Muscle of leg (tissue), 3 donors: ENCODE measurements at regions not wholly inside any gene's neighbourhood (a gene's known extent, or its start where the extent isn't known, plus 50 kb on each side); places are given as distances from the start of the nearest gene placed in this dataset.

Experiments
- DNase-seq: peaks from one replicate; pipeline ENCODE4 v3.0.0; 2013
- H3K27ac ChIP-seq: one replicate; pipeline ENCODE4 v1.5.1; 2013; ENCODE audit warnings: mild to moderate bottlenecking, low read length, control low read depth
- H3K27me3 ChIP-seq: one replicate; pipeline ENCODE4 v1.6.1; 2013; ENCODE audit warnings: low read length; ENCODE audit not compliant: control insufficient read depth, insufficient read depth
- H3K36me3 ChIP-seq: one replicate; pipeline ENCODE4 v1.6.1; 2013; ENCODE audit warnings: low read length; ENCODE audit not compliant: control insufficient read depth, insufficient read depth
- H3K4me1 ChIP-seq: one replicate; pipeline ENCODE4 v1.6.1; 2013; ENCODE audit warnings: low read length; ENCODE audit not compliant: control insufficient read depth, insufficient read depth
- H3K4me3 ChIP-seq: one replicate; pipeline ENCODE4 v1.5.1; 2013; ENCODE audit warnings: low read length, control low read depth
- H3K9me3 ChIP-seq: replicated peaks from 2 replicates; pipeline ENCODE4 v1.6.1; 2013; ENCODE audit warnings: low read depth, low read length; ENCODE audit not compliant: control insufficient read depth
- WGBS: methylation state at CpG from one replicate; pipeline ENCODE4 v1.1.5; 2013; ENCODE audit warnings: missing lambda C conversion rate; ENCODE audit not compliant: insufficient coverage; 5-methylcytosine and 5-hydroxymethylcytosine counted together

DNA sequence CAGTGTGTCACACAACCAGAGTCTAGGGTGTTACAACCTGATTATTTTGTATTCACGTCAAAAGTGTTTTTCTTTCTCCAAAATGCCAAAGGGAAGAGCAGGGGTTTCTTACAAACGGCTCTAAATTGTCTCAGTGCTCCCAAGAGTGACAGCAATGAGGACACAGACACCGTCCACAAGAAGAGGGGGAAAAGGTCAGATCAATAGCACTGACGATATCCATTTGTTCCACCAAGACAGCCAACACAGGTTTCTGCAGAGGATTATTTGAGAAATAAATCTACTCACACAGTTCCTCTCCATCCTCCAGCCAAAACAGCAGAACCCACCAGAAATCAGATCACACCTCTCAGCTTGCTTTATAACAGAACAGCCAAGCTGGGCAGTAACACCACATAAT lies 193.9 kb downstream of the SEC16B start:
- H3K9me3 ChIP-seq = peaks cover 8% of the 10 kb centered on the region
- H3K4me1 ChIP-seq = peaks cover 2% of the 10 kb centered on the region
- H3K4me3 ChIP-seq = no peak overlapping the region
- DNase-seq = no peak
- H3K27me3 ChIP-seq = peaks cover 2% of the 10 kb centered on the region
- H3K27ac ChIP-seq = no peak overlapping the region
- no peaks in the 10 kb centered on the region for H3K36me3 ChIP-seq
- WGBS = 71% methylated on average over 1 of the region's 4 CpGs

DNA sequence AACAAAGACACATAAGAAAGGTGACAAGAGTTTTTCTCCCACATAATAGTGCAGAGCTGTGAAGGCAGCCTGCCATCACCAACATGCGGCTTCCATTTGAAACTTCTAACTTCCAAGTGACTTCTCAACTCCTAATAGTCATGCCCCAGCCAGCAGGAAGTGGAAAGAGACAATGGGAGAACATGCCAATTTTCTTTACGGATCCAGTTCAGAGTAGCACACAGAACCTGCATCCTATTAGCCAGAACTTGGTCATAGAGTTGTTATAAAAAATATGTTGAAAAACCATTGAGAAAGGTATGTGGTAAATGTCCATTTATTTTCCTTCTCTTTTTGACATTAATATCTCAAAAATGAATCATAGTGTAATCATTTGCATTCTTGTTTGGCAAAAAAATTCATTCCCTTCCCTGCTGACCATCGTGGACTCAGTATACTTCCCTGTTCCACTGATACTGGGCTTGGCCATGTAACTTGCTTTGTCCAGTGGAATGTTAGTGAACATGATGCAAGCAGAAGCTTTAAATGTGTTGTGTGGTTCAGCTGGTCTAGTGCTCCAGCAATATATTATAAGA lies 197.4 kb downstream of the SEC16B start:
- Histone ChIP-seq H3K9me3 (peaks cover 8% of the 10 kb centered on the region), H3K4me1 (no peaks in the 10 kb centered on the region), H3K27me3 (no peaks in the 10 kb centered on the region), H3K4me3 (no peak overlapping the region), H3K36me3 (no peaks in the 10 kb centered on the region), H3K27ac (no peak overlapping the region)
- no CpG with 5 or more reads among the region's 3 CpGs for WGBS
- DNase-seq = no peak

DNA sequence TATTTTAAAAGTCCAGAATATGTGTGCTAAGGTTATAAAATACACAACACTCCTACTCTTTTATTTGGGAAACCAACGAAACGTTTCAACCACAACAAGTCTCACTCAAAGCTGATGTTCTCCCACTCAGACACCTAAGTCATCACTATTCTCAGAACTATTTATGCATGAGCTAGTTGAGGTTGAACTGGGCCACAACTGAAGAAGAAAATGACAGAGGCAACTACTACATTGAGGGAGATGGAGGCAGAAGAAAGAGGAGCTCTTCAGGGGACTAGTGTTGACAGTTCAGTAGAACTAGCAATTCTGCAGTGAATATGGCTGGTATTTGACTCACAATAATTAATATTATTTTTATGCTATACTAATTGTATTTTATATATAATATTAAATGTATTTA lies 198.2 kb downstream of the SEC16B start:
- DNase-seq = no peak
- Histone ChIP-seq H3K36me3 (no peaks in the 10 kb centered on the region), H3K9me3 (peaks cover 8% of the 10 kb centered on the region), H3K4me1 (no peaks in the 10 kb centered on the region), H3K27me3 (no peaks in the 10 kb centered on the region), H3K4me3 (no peak overlapping the region), H3K27ac (no peak overlapping the region)
- no CpG with 5 or more reads among the region's 2 CpGs for WGBS

DNA sequence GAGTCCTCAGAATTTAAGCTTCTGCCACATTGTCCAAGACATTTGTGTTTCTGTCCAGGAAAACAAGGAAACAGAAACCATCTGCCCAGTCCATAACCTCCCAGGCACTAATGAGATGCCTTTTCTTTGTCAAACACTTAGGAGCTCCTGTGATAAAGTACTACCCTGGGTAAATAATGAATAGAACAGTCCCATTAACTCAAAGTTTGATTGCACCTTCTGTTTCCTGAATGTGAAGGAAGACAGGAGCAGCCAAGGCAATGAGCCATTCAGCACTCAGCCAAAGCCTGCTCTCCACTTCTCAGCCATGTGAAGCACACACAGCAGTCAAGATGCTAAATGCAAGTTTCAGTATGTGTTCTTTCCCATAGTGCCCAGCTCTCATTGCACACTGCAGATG lies 199.8 kb downstream of the SEC16B start:
- DNase-seq = no peak
- Histone ChIP-seq H3K36me3 (no peaks in the 10 kb centered on the region), H3K9me3 (peaks cover 8% of the 10 kb centered on the region), H3K27ac (no peak overlapping the region), H3K27me3 (no peaks in the 10 kb centered on the region), H3K4me3 (no peak overlapping the region), H3K4me1 (no peaks in the 10 kb centered on the region)

DNA sequence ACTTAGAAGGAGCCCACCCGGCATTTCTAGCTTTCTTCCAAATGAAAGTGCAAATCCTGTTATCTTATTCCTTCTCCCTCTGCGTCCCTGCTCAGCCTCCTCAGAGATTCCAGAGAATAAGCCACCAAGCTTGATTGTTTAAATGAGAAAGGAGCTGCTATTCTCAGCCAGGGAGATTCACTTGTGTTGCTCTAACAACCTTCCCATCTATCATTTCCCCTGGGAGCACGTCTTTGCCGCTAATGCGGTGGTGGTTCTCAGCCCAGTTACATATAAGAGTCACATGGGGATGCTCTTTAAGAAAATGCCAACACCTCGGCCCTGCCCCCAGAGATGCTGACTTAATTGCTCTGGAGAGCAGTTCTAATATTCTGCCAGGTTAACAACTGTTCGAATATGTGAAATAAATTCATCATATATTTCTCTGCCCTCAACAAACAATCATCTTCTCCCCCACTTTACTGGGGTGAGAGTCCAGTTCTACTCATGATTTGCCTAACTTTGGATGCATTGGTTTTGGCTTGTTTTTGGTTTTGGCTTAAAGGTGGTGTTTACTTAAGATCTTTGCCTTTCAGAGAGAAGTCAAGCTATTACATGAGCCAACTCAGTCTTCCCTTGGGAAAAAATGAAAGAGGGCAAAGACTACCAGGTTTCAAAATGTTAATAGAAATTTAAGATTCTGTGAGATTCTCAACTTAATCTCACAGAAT lies 213.9 kb downstream of the SEC16B start:
- Histone ChIP-seq H3K4me3 (no peak overlapping the region), H3K9me3 (no peaks in the 10 kb centered on the region)
- 63% methylated on average over 4 of the region's 7 CpGs for WGBS

DNA sequence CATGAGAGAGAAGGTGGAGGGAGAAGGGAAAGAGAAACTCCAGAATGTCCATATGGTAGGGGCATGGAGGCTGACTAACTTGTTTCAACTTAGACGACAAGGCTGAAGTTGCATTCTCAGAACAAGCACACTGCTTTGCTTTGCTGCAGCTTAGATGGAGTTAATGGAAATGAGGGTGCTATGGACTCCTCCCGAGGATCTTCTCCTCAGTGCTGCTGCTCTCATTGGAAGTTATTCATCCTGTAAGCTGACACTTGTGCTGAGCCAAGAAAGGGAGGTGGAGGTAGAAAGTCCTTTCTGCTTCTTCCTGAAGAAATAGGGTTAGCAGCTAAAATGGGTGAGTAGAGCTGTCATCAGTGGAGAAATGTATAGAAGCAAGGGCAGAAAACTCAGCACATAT lies 215.3 kb downstream of the SEC16B start:
- H3K9me3 ChIP-seq = no peaks in the 10 kb centered on the region
- H3K4me3 ChIP-seq = no peak overlapping the region
- H3K4me1 ChIP-seq = no peaks in the 10 kb centered on the region
- H3K36me3 ChIP-seq = no peaks in the 10 kb centered on the region
- no CpG with 5 or more reads among the region's 2 CpGs for WGBS
- no peaks in the 10 kb centered on the region for H3K27me3 ChIP-seq
- no peak for DNase-seq
- no peak overlapping the region for H3K27ac ChIP-seq

More for the DNA sequence above, 213.9 kb downstream of the SEC16B start:
- no peaks in the 10 kb centered on the region for H3K27me3 ChIP-seq
- no peaks in the 10 kb centered on the region for H3K4me1 ChIP-seq
- DNase-seq = no peak
- H3K27ac ChIP-seq = no peak overlapping the region
- H3K36me3 ChIP-seq = no peaks in the 10 kb centered on the region

DNA sequence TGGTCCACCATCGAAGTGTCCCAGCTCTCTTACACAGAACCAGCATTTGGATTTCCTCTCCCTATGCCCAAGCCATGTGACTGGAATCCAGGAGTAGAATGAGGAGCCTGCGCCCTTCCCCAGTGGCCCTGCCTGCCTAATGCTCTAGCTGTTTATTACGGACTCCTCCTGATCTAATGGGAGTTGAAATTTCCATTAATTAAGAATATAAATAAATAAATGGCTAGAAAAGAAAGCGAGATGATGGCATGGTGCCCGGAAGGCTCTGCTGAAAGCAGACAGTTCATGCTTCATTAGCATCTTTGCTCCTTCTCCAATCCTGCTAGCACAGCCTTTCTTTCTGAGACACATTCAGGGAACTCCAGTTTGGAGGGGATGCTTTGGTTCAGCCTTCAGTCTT lies 216.2 kb downstream of the SEC16B start:
- Histone ChIP-seq H3K4me1 (no peaks in the 10 kb centered on the region), H3K9me3 (no peaks in the 10 kb centered on the region), H3K27me3 (no peaks in the 10 kb centered on the region), H3K27ac (no peak overlapping the region), H3K36me3 (no peaks in the 10 kb centered on the region), H3K4me3 (no peak overlapping the region)
- no peak for DNase-seq
- no CpG with 5 or more reads among the region's 5 CpGs for WGBS

DNA sequence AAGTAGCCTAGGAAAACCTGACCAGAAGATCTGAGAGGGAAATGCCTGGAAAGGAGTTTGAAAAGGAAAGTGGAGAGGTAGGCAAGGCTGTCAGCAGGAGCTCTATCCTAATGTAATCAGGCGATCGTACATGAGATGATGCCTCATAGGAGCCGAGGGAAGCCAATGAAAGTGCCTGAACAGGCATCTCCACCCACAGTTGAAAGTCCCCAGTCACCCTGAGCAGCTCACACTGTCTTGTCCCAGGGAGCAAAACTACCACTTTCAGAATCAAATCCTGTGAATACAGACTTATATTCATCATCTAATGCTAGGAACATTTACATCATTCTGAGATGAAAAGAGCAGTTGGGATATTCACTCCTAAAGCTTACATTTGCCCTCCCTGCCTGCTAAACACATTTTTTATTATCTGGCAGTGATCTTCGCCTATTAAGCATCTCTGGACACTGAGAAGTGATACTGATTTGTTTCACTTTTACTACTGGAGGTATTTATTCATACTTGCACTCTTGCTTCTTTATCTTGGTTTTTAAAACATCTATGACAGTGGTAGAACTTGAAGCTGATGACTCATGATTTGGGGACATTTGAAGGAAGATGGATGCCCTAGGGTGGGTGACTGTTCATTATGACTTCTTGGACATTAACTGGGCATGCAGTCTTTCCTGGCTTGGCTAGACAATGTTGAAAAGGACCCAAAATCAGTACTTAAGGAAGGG lies 221.6 kb downstream of the SEC16B start:
- no peaks in the 10 kb centered on the region for H3K4me1 ChIP-seq
- no peak overlapping the region for H3K4me3 ChIP-seq
- no peaks in the 10 kb centered on the region for H3K27me3 ChIP-seq
- DNase-seq = no peak
- no peak overlapping the region for H3K27ac ChIP-seq
- no peaks in the 10 kb centered on the region for H3K36me3 ChIP-seq
- no peaks in the 10 kb centered on the region for H3K9me3 ChIP-seq
- WGBS = 92% methylated on average over 2 of the region's 4 CpGs

DNA sequence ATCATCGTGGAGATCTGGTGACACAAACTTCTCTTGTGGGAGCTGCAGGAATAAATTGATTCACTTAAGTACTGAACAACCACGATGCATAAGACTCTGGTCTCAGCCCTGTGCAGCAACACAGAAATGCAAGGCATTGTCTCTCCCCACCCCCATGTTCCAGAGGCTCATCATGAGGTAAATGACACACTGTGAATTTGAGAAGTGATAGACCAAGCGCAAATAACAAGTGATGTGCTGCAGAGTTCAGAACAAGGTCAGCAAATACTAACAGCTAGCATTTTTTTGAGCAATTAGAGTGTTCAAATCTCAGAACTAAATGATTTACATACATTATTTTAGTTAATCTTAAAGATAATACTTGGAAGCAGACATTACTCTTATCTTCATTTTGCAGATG lies 223.7 kb downstream of the SEC16B start:
- WGBS = no CpG with 5 or more reads among the region's 3 CpGs
- Histone ChIP-seq H3K9me3 (no peaks in the 10 kb centered on the region), H3K4me1 (no peaks in the 10 kb centered on the region), H3K27me3 (no peaks in the 10 kb centered on the region), H3K36me3 (no peaks in the 10 kb centered on the region), H3K4me3 (no peak overlapping the region), H3K27ac (no peak overlapping the region)
- DNase-seq = no peak

DNA sequence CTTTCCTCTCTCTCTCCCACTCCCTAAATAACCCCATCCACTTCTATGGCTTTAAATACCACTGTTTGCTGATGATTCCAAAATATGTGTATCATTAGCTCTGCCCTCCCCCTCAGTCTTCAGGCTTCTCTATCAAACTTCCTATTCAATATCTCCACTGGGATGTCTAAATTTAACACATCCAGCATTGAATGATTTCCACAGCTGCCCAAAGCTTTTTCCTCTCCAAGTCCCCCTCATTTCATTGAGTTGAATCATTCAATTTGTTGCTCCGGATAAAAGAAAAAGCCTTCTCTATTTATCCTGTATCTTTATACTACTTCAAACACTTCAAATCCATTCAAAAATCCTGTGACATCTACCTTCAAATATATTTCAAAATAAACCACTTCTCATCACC lies 225.0 kb downstream of the SEC16B start:
- Histone ChIP-seq H3K9me3 (no peaks in the 10 kb centered on the region), H3K4me3 (no peak overlapping the region), H3K27me3 (no peaks in the 10 kb centered on the region), H3K4me1 (no peaks in the 10 kb centered on the region), H3K27ac (no peak overlapping the region), H3K36me3 (no peaks in the 10 kb centered on the region)
- WGBS = 11% methylated on average over 1 of the region's 1 CpG
- DNase-seq = peak; percentile 44
